Choroid plexus epithelial cell (primary cell): ENCODE measurements at regions not wholly inside any gene's neighbourhood (a gene's known extent, or its start where the extent isn't known, plus 50 kb on each side); places are given as distances from the start of the nearest gene placed in this dataset.

ENCODE experiments used
- DNase-seq: peaks from one replicate; pipeline ENCODE4 v3.0.0-alpha.2; 2010; ENCODE audit warnings: low read depth
- H3K4me3 ChIP-seq: 2 replicates; pipeline ENCODE4 v1.5.1; 2011; ENCODE audit warnings: low read depth, mild to moderate bottlenecking, control low read depth, low read length, moderate library complexity
- CTCF ChIP-seq: conservative IDR thresholded peaks from 2 replicates; pipeline ENCODE4 v1.5.1; 2011; ENCODE audit warnings: low read depth, mild to moderate bottlenecking, control low read depth, inconsistent platforms, low read length, moderate library complexity

GRCh38 chr2:70036290-70036689 is 51.0 kb upstream of the PCBP1 start:
- H3K4me3 ChIP-seq: no peak overlapping the region
- DNase-seq: no peak
- no peak for TF ChIP-seq CTCF

- DNase-seq: peak; percentile 55
- TF ChIP-seq CTCF: no peak
- H3K4me3 ChIP-seq: no peak overlapping the region
Measured at GRCh38 chr2:70035344-70035844, 51.9 kb upstream of the PCBP1 start.

- no peak for DNase-seq
- no peak for TF ChIP-seq CTCF
- H3K4me3 ChIP-seq: no peak overlapping the region
Measured at GRCh38 chr2:70030724-70031420, 56.4 kb upstream of the PCBP1 start.

- no peak for TF ChIP-seq CTCF
- H3K4me3 ChIP-seq: no peak overlapping the region
- DNase-seq: peak; percentile 83
Measured at GRCh38 chr2:70029814-70030409, 57.4 kb upstream of the PCBP1 start.

- H3K4me3 ChIP-seq: no peak overlapping the region
- DNase-seq: peak; percentile 6
Measured at GRCh38 chr2:70024284-70024683, 62.9 kb upstream of the ASPRV1 start.

GRCh38 chr2:70019096-70019495 is 57.7 kb upstream of the ASPRV1 start:
- H3K4me3 ChIP-seq: no peak overlapping the region
- TF ChIP-seq CTCF: no peak
- no peak for DNase-seq

More at GRCh38 chr2:70024284-70024683, 62.9 kb upstream of the ASPRV1 start:
- no peak for TF ChIP-seq CTCF

- no peak for TF ChIP-seq CTCF
- no peak for DNase-seq
- no peak overlapping the region for H3K4me3 ChIP-seq
Measured at GRCh38 chr2:70017962-70018361, 56.5 kb upstream of the ASPRV1 start.
